Fibroblast of lung (primary cell): ENCODE measurements at regions not wholly inside any gene's neighbourhood (a gene's known extent, or its start where the extent isn't known, plus 50 kb on each side); places are given as distances from the start of the nearest gene placed in this dataset.

ENCODE experiments used
- CTCF ChIP-seq, 2 donors: IDR thresholded peaks in 1 of 2; conservative IDR thresholded peaks in 1 of 2; 1 replicate in 1 of 2; 2 replicates in 1 of 2; pipeline ENCODE4 v1.5.1; 2011 to 2012; ENCODE audit warnings: low read length in 2 of 2, control low read depth in 1 of 2, inconsistent platforms in 1 of 2, low read depth in 1 of 2, mild to moderate bottlenecking in 1 of 2
- EZH2 ChIP-seq: IDR thresholded peaks from 2 replicates; pipeline ENCODE4 v1.5.1; 2012; ENCODE audit warnings: low read length, control low read depth, mild to moderate bottlenecking; ENCODE audit errors: missing control alignments

- TF ChIP-seq CTCF (conservative IDR thresholded peaks at IDR 0.05 in 1 of 2, IDR thresholded peaks at IDR 0.05 in 1 of 2; ENCODE audit: low read depth in 1 of 2, low read length in 2 of 2) (no peak), EZH2 (no peak)
Observed at GRCh38 chr12:104896710-104897109, 61.4 kb downstream of the SLC41A2 start.
